GM10248 (cell line): ENCODE measurements at regions not wholly inside any gene's neighbourhood (a gene's known extent, or its start where the extent isn't known, plus 50 kb on each side); places are given as distances from the start of the nearest gene placed in this dataset.

Experiments used
- CTCF ChIA-PET: fragments of 300-600 bp; sonication (Branson Sonifier 250); formaldehyde crosslinking; extraction: SDS; loops from one replicate; lab custom pipeline; 2021; ENCODE audit warnings: antibody characterized with exemption; lab: Yijun Ruan, JAX
- POLR2A ChIA-PET: fragments of 350-650 bp; sonication (Branson Sonifier 250); formaldehyde crosslinking; extraction: SDS; loops from one replicate; lab custom pipeline; 2020; ENCODE audit warnings: antibody characterized with exemption; lab: Yijun Ruan, JAX
- DNase-seq: peaks from one replicate; pipeline ENCODE4 v3.0.0; 2012; ENCODE audit errors: extremely low spot score
- TF ChIP-seq, protein P1 (sequence below): IDR thresholded peaks from 2 replicates; pipeline ENCODE4 v1.5.1; 2012; ENCODE audit warnings: mild to moderate bottlenecking, low read depth; ENCODE audit errors: extremely low read depth, missing control alignments, control extremely low read depth

DNA sequence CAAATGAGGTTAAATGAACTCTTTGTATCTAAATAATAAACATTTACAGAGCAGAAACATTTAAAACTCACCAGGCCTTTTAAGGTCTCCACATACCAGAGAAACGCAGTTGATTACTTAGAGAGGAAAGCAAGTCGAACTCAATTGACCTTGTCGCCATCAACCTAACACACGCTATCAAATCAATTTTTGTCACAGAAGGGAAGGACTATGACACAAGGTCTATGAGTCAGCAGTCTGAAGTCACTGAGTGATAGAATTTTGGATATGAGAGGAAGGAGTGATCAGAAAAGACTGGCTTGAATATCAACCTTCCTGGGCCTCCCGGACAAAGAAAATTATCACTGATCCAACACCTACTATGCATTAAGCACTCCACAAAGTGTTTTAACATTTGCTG is 514.4 kb upstream of the ZNF385D start:
- ChIA-PET POLR2A (no interaction called here), CTCF (interaction anchor here (1.4 kb wide), 1 partner anchor 11 kb away, joined by 3 read pairs; no protein-coding TSS in a partner anchor)
- TF ChIP-seq, protein P1, sequence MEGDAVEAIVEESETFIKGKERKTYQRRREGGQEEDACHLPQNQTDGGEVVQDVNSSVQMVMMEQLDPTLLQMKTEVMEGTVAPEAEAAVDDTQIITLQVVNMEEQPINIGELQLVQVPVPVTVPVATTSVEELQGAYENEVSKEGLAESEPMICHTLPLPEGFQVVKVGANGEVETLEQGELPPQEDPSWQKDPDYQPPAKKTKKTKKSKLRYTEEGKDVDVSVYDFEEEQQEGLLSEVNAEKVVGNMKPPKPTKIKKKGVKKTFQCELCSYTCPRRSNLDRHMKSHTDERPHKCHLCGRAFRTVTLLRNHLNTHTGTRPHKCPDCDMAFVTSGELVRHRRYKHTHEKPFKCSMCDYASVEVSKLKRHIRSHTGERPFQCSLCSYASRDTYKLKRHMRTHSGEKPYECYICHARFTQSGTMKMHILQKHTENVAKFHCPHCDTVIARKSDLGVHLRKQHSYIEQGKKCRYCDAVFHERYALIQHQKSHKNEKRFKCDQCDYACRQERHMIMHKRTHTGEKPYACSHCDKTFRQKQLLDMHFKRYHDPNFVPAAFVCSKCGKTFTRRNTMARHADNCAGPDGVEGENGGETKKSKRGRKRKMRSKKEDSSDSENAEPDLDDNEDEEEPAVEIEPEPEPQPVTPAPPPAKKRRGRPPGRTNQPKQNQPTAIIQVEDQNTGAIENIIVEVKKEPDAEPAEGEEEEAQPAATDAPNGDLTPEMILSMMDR, result no peak
- no peak for DNase-seq

- POLR2A ChIA-PET, result no interaction called here
- TF ChIP-seq, protein P1, result no peak
- CTCF ChIA-PET, result interaction anchor here (1.2 to 1.4 kb wide), 3 partner anchors 24 to 60 kb away, joined by 3 read pairs; no protein-coding TSS in a partner anchor
- no peak for DNase-seq
These were observed 518.8 kb upstream of the ZNF385D start for GRCh38 chr3:22269831-22270230.

GRCh38 chr3:22276351-22276750 is 525.3 kb upstream of the ZNF385D start:
- no peak for DNase-seq
- TF ChIP-seq, protein P1, result no peak
- CTCF ChIA-PET, result interaction anchor here (1.4 kb wide), 1 partner anchor 10 kb away, joined by 3 read pairs; no protein-coding TSS in a partner anchor
- POLR2A ChIA-PET, result no interaction called here

DNA sequence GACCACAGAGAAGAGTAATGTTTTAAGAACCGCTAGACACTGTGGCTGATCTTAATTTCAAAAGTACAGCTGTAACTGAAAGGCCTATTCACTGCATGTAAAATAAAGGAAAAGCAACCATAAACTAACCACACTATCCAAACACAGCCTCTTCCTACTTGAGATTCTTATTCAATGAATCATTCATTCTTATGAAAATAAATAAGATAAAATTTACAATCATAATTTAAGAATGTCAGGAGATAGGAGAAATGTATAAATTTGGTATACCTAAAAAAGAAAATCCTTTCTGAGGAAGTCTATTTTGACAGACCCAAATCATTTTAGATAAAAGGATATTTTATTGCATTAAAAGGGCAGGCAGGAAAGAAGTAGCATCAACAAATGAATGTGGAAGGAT is 533.5 kb upstream of the ZNF385D start:
- TF ChIP-seq, protein P1, result no peak
- POLR2A ChIA-PET, result no interaction called here
- CTCF ChIA-PET, result no interaction called here
- no peak for DNase-seq

GRCh38 chr3:22288756-22289155 is 537.7 kb upstream of the ZNF385D start:
- TF ChIP-seq, protein P1, result no peak
- no peak for DNase-seq
- CTCF ChIA-PET, result no interaction called here
- POLR2A ChIA-PET, result no interaction called here

DNA sequence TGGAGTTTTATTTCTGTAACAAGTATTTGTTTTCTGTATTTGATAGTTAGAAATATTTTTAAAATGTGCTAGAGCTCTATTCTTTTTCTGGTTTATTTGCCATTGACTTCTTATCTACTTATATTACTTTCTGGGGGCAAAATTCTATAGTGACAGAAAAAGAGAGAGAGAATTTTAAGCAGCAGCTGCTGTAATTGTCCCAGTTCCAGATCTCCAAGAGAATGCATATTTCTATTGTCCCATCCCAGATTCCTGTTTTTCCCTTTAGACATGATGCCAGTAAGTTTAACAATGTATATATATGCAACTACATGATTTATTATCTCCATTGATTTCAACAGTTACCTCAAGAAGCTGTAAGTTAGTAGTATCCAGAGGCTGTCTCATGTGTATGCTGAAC is 541.7 kb upstream of the ZNF385D start:
- TF ChIP-seq, protein P1, result no peak
- CTCF ChIA-PET, result no interaction called here
- no peak for DNase-seq
- POLR2A ChIA-PET, result no interaction called here
